Esophagus muscularis mucosa (tissue), 4 donors: ENCODE measurements at regions not wholly inside any gene's neighbourhood (a gene's known extent, or its start where the extent isn't known, plus 50 kb on each side); places are given as distances from the start of the nearest gene placed in this dataset.

Experiments used
- DNase-seq: peaks from one replicate; pipeline ENCODE4 v3.0.0-alpha.2; 2017; ENCODE audit errors: extremely low spot score
- H3K27ac ChIP-seq, 4 donors: fragments of 200-600 bp; sonication (generic); replicated peaks in 1 of 4; 1 replicate in 3 of 4; 2 replicates in 1 of 4; pipeline ENCODE4 v1.5.1; 2016 to 2019; ENCODE audit warnings: mild to moderate bottlenecking in 1 of 4
- H3K27me3 ChIP-seq, 4 donors: fragments of 200-600 bp; sonication (generic); one replicate each; pipeline versions ENCODE4 v1.5.1 to v1.6.0; 2016 to 2019
- H3K36me3 ChIP-seq, 4 donors: fragments of 200-600 bp; sonication (generic); one replicate each; pipeline ENCODE4 v1.5.1; 2016 to 2019
- H3K4me1 ChIP-seq, 4 donors: fragments of 200-600 bp; sonication (generic); one replicate each; pipeline ENCODE4 v1.5.1; 2016 to 2019
- H3K4me3 ChIP-seq, 4 donors: fragments of 200-600 bp; sonication (generic); 1 replicate in 2 of 4; 2 replicates in 2 of 4; pipeline ENCODE4 v1.5.1; 2016 to 2019; ENCODE audit warnings: mild to moderate bottlenecking in 4 of 4, moderate library complexity in 1 of 4
- H3K9me3 ChIP-seq, 4 donors: fragments of 200-600 bp; sonication (generic); 1 replicate in 3 of 4; 2 replicates in 1 of 4; pipeline ENCODE4 v1.5.1; 2016 to 2019
- CTCF ChIP-seq, 3 experiments: fragments of 200-600 bp in 2 of 3; fragments of 450-650 bp in 1 of 3; sonication (generic) in 2 of 3; IDR thresholded peaks; one replicate each; pipeline ENCODE4 v1.5.1; 2017 to 2019; ENCODE audit warnings: antibody characterized with exemption in 3 of 3, mild to moderate bottlenecking in 2 of 3, moderate library complexity in 1 of 3
- EP300 ChIP-seq: sonication (generic); formaldehyde crosslinking; IDR thresholded peaks from one replicate; pipeline ENCODE4 v1.6.1; 2017; ENCODE audit warnings: antibody characterized with exemption
- POLR2A ChIP-seq: fragments of 450-650 bp; IDR thresholded peaks from one replicate; pipeline ENCODE4 v1.6.1; 2017; ENCODE audit warnings: antibody characterized with exemption, moderate library complexity, mild to moderate bottlenecking, low read depth
- POLR2AphosphoS5 ChIP-seq, 2 donors: sonication (generic); formaldehyde crosslinking; IDR thresholded peaks; one replicate each; pipeline ENCODE4 v1.6.1; 2017; ENCODE audit warnings: antibody characterized with exemption in 2 of 2
- WGBS: methylation state at CpG from one replicate; pipeline ENCODE4 v1.1.5; 2018; 5-methylcytosine and 5-hydroxymethylcytosine counted together
- intact Hi-C: fragments of 100-400 bp; cut with DNase I; formaldehyde crosslinking; loops from one replicate; pipeline ENCODE4 v1.15.1; 2023

DNA sequence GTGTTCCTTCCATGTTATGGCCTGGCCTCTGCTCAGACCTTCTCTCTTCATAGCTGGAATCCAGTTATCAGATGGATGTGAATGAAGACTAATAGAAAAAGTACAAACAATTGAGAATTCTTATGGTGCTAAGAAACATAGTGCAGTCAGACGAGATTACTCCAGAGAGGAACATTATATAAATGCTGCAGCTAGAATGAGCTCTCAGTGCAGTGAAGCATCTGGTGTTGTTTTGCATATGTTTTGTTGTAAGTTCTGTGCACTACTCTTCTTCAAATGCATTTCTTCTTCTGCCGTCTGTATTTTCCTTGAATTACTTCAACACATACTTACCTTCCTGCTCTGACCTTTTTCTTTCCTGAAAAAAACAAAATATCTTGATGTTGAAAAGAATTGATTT lies 602.4 kb upstream of the CDH18 start:
- WGBS: 68% methylated on average over 2 of the region's 2 CpGs
- intact Hi-C loops: no loop called here
- H3K4me1 ChIP-seq: no peaks in the 10 kb centered on the region
- no peak for DNase-seq
- no peak overlapping the region for H3K4me3 ChIP-seq
- TF ChIP-seq CTCF (IDR thresholded peaks at IDR 0.05) (no peak), POLR2AphosphoS5 (IDR thresholded peaks at IDR 0.05) (no peak), POLR2A (no peak), EP300 (no peak)
- no peaks in the 10 kb centered on the region for H3K36me3 ChIP-seq
- no peaks in the 10 kb centered on the region for H3K27me3 ChIP-seq
- no peaks in the 10 kb centered on the region for H3K9me3 ChIP-seq
- H3K27ac ChIP-seq: no peak overlapping the region

DNA sequence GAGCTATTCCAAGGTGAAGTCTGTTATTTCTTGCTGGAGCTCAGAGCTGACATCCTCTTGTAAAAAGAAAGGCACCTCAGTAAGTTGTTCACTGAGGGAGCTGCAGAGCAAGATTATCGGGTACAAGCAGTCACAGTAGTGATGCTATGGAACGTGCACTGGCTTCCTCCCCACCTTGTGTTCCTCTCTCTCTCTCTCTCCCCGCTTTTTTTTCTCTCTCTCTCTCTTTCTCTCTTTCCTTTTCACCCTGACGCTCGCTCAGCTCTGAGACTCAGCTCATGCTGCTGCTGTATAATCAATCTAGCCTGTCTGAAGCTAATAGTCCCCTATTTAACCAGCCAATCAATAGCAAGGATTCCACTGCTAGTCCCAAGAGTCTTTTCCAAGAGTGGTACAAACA lies 587.6 kb upstream of the CDH18 start:
- WGBS: 28% methylated on average over 5 of the region's 5 CpGs
- no peaks in the 10 kb centered on the region for H3K9me3 ChIP-seq
- H3K36me3 ChIP-seq: no peaks in the 10 kb centered on the region
- H3K4me1 ChIP-seq: no peaks in the 10 kb centered on the region
- no peak for DNase-seq
- no peak overlapping the region for H3K4me3 ChIP-seq
- TF ChIP-seq CTCF (IDR thresholded peaks at IDR 0.05) (no peak), EP300 (no peak), POLR2A (no peak), POLR2AphosphoS5 (IDR thresholded peaks at IDR 0.05) (no peak)
- no peak overlapping the region for H3K27ac ChIP-seq
- no peaks in the 10 kb centered on the region for H3K27me3 ChIP-seq
- intact Hi-C loops: no loop called here

- intact Hi-C loops: no loop called here
- 61% methylated on average over 4 of the region's 4 CpGs for WGBS
- Histone ChIP-seq H3K4me3 (no peak overlapping the region), H3K36me3 (no peaks in the 10 kb centered on the region), H3K27me3 (no peaks in the 10 kb centered on the region), H3K4me1 (no peaks in the 10 kb centered on the region), H3K27ac (no peak overlapping the region), H3K9me3 (no peaks in the 10 kb centered on the region)
- TF ChIP-seq EP300 (no peak), POLR2AphosphoS5 (IDR thresholded peaks at IDR 0.05) (no peak), CTCF (IDR thresholded peaks at IDR 0.05) (no peak), POLR2A (no peak)
- DNase-seq: no peak
Measured at GRCh38 chr5:20574576-20574975, 586.6 kb upstream of the CDH18 start.

GRCh38 chr5:20572614-20573013 lies 584.6 kb upstream of the CDH18 start:
- Histone ChIP-seq H3K9me3 (no peaks in the 10 kb centered on the region), H3K27me3 (no peaks in the 10 kb centered on the region), H3K4me1 (no peaks in the 10 kb centered on the region), H3K36me3 (no peaks in the 10 kb centered on the region), H3K27ac (no peak overlapping the region), H3K4me3 (no peak overlapping the region)
- no peak for DNase-seq
- intact Hi-C loops: no loop called here
- TF ChIP-seq EP300: no peak
- TF ChIP-seq CTCF (IDR thresholded peaks at IDR 0.05): no peak
- TF ChIP-seq POLR2A: no peak
- TF ChIP-seq POLR2AphosphoS5 (IDR thresholded peaks at IDR 0.05): no peak

DNA sequence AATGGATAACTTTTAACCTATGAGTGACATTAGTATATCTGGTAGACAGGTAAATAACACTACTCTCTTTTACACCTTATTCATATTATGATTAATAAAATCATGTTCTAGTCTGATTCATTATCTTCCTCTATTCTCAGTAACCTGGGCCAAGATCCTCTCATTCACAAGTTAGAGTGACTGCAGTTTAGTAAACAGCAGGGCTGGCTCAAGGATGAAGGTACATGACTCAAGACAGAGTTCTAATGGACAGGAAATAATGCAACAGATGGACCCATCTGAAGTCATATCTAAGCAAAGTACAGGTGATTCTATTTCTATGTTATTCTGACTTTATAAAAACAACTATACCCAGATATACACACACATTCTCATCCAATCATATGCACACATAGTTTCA lies 582.5 kb upstream of the CDH18 start:
- H3K27me3 ChIP-seq: no peaks in the 10 kb centered on the region
- no peak for DNase-seq
- no peak overlapping the region for H3K4me3 ChIP-seq
- H3K4me1 ChIP-seq: no peaks in the 10 kb centered on the region
- H3K36me3 ChIP-seq: no peaks in the 10 kb centered on the region
- H3K27ac ChIP-seq: no peak overlapping the region
- no peaks in the 10 kb centered on the region for H3K9me3 ChIP-seq
- TF ChIP-seq EP300 (no peak), CTCF (IDR thresholded peaks at IDR 0.05) (no peak), POLR2AphosphoS5 (IDR thresholded peaks at IDR 0.05) (no peak), POLR2A (no peak)
- intact Hi-C loops: no loop called here
